Hematopoietic multipotent progenitor cell treated with erythropoietin and hydrocortisone succinate and interleukin-3 and kit ligand, for 4 days (in vitro differentiated cells): ENCODE measurements at regions not wholly inside any gene's neighbourhood (a gene's known extent, or its start where the extent isn't known, plus 50 kb on each side); places are given as distances from the start of the nearest gene placed in this dataset.
A peak's percentile ranks its signal among the peaks of the same experiment; 100 is the strongest.
"Not testable (repeated sequence)": the region's sequence is repeated elsewhere in the genome, so short reads cannot be mapped to it uniquely, and the experiment has no call there.

Experiments
- DNase-seq: peaks from one replicate; pipeline ENCODE4 v3.0.0-alpha.2; 2015

DNA sequence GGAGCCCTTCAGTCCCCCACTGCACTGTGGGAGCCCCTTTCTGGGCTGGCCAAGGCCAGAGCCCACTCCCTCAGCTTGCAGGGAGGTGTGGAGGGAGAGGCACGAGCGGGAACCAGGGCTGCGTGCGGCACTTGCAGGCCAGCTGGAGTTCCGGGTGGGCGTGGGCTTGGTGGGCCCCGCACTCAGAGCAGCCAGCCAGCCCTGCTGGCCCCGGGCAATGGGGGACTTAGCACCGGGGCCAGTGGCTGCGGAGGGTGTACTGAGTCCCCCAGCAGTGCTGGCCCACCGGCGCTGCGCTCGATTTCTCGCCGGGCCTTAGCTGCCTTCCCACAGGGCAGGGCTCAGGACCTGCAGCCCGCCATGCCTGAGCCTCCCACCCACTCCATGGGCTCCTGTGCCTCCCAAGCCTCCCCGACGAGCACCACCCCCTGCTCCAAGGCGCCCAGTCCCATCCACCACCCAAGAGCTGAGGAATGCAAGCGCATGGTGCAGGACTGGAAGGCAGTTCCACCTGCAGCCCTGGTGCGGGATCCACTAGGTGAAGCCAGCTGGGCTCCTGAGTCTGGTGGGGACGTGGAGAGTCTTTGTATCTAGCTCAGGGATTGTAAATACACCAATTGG lies 776.2 kb downstream of the KCTD8 start:
- not testable (repeated sequence) for DNase-seq

DNA sequence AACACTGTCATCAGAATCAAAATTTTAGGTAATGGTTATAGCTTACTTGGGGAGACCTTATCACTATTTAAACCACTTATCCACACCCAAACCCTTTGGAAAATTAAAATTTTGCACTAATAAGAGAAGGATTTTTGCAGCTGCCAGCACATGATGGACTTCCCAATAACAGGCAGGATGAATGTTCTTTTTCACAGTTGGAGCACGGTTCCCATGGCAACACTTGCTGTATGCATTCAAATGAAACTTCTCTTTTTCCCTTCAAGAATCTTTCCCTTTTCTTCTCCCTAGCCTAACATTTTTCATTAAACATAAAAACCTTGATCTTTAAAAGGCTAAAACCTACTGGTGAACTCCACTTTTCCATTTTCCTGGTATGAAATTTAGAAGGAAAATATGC lies 768.2 kb downstream of the KCTD8 start:
- no peak for DNase-seq

DNA sequence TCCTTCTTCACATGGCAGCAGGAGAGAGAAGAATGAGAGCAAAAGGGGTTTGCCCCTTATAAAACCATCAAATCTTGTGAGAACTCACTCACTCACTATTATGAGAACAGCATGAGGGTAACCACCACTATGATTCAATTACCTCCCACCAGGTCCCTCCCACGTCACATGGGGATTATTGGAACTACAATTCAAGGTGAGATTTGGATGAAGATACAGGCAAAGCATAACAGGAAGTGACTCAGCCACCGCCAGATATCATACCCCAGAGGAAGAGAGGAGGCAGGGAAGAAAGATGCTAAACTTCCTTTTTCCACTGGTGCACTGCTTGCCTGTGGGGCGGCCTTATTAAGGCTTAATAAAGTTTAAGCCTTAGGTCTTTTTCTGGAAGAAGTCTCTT lies 766.1 kb downstream of the KCTD8 start:
- DNase-seq: no peak

DNA sequence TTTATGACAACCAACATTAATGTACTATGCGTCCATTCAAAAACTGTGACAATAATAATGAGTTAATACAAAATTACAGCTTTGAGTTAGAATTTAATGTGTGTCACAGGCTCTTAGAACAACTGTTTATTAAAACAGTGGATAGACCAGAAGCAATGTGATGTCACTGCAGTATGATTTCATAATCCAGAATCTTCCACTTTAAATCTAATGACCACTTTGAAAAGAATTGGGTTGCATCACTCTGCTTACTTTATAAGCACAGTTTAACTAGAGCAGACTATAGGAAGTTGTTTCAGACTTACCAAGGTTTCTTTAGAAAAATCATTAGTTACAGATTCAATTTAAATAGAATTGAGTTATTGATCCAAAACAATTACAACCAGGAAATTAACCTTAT lies 758.5 kb downstream of the KCTD8 start:
- no peak for DNase-seq

DNA sequence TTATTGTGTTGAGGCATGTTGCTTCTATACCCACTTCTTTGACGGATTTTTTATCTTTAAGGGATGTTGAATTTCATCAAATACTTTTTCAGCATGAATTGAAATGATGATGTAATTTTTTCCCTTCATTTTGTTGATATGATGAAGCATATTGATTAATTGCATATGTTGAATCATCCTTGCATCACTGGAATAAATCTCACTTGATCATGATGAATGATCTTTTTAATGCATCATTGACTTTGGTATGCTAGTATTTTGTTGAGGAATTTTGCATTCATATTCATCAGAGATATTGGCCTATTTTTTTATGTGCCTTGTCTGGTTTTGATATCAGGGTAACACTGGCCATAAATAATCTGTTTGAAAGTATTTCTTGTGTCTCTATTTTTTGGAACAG lies 754.7 kb downstream of the KCTD8 start:
- DNase-seq: no peak

DNA sequence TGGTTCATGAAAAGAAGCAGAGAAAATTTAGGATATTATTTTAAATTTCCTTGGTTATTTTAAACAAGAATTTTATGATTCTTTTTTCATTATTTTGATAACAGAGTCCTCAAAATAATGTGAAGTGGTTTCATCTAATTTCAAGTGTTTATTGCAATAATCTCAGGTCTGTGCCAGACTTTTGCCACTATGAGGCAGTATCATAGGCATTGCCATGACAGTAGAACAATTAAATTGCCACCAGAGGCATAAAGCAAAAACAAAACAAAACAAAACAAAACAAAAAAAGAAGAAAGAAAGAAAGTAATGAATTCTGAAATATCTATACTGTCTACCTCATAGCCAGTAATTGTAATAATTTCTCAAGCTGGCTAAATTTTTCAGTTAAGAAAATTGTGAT lies 739.2 kb downstream of the KCTD8 start:
- DNase-seq: no peak

DNA sequence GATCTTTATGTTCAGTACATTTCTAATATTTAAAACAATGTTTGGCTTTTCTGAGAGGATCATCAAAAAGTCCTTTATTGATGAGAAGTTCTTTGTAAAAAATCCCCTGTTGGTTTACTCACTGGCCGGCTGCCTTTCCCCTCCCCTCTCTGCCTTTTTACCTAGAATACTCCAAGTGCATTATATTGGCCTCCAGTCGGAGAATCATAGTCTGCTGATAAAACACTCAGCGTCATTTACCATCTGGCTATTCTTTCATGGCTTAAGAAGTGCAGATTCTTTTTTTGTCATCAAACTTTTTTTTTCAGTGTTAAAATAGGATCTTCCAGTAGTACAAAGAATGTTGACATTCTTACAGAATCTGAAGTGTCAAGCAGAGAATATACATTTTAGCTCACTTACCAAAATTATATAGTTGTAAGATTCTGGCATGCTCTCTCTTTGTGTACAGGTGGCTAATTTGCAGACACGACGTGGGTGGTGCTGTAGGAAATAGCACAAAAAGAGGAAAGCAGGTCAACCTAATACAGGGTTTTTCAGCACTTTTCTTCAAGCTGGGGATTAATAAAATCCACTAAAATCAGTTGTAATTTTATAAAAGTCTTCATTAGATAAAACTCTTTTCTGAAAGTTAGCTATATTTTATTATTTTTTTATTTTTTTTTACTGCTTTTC lies 731.8 kb downstream of the KCTD8 start:
- no peak for DNase-seq

DNA sequence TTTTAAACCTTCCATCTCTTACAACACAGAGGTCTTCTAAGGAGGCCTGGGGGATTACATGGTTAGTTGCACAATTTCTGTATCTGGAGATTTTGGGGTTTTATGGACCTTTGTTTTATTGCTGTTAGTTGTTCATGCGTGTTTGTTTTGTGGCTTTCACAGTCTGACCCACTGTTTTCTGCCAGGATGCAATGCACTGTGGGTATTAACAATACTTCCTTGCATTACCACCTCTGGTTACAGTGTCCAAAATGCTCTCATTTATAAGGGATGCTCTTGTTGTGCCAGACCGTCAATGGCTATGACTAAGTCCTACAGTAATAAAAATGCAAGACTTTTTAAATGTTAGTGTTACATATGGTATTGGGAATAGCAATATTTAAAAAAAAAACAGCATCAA lies 730.2 kb downstream of the KCTD8 start:
- no peak for DNase-seq

DNA sequence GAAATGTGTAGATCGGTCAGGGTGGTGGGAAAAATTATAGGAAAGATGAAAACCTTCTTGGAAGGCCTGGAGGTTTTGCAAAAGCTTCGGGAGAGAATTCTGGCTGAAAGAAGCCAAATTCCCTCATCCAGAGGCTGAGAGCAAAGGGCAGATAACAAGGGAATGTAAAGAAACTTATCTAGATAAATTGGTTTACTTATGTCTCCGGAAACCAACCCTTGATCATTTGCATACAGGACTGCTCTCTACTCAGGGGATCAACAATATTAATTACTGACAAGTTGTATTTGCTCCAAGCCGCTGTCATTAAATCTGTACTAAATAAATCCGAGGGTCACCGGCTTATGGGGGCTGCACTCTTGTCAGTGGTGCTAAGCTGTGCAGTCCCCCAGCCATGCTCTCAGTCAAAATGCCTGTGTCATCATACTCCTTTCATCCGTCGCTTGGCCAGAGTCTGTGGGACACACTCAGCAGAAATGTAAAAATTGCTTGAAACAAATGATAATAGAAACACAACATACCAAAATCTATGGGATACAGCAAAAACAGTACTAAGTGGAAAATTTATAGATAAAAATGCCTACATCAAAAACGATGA lies 715.7 kb downstream of the KCTD8 start:
- no peak for DNase-seq

DNA sequence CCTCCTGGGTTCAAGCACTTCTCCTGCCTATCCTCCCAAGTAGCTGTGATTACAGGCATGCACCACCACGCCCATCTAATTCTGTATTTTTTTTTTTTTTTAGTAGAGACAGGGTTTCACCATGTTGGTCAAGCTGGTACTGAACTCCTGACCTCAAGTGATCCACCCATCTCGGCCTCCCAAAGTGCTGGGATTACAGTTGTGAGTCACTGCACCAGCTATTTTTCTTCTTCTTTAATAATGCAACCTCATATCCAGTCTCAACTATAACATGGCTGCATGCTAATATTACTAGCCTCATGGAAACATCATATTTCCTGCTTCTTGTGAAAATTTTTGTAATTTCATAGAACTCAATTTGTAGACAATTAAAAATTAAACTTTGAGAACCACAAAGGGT lies 706.5 kb downstream of the KCTD8 start:
- no peak for DNase-seq

DNA sequence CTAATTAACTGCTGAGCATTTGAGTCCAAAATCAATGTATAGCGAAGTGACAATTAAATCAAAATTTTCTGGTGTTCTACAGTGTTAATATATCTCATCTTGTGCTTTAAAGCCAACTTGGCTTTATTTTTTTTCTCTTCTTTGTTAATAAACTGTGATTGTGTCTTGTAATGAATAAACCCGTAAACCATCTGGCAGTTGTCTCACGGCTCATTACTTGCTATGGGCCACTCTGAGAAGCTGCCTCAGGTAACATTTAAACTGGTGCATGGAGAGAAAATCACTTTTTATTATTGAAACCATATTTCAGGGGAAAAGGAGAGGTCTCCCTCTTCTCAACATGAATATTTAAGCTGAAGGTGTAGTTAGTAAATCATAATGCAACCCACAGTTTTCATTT lies 694.0 kb downstream of the KCTD8 start:
- no peak for DNase-seq

DNA sequence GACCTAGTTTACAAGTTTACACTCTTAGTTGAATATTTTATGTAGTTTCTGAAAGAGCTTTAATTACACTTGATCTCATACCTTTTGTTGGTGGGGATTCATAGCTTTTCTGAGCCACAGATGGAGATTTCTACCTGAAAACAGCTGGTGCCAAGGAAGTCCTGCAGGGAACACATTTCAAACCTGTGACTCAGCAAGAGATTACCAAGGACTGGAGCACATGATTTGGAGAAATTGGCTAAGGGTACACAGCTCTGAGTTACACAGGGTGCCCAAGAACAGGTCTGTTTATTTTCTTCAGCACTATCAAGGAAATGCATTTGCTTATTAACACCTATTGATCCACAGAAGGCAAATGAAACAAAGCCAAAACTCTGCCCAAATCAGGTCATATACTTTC lies 691.5 kb downstream of the KCTD8 start:
- DNase-seq: no peak

DNA sequence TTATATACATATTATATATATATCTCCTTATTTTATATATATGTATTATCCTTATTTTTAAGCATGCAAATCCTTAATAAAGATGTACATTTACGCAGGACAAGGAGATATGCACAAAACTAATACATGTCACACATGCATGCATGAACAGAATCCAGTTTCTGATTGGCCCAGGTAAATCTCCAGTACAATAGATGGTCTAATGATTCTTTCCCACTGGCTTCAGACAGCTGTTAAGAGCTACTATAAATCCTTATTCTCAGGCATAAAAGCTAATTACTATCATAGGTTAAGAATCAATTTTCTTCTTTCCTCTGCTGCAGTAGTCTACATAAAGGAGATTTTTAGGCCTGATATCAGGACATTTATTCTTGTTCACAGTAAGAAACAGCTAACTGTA lies 689.8 kb downstream of the KCTD8 start:
- no peak for DNase-seq

DNA sequence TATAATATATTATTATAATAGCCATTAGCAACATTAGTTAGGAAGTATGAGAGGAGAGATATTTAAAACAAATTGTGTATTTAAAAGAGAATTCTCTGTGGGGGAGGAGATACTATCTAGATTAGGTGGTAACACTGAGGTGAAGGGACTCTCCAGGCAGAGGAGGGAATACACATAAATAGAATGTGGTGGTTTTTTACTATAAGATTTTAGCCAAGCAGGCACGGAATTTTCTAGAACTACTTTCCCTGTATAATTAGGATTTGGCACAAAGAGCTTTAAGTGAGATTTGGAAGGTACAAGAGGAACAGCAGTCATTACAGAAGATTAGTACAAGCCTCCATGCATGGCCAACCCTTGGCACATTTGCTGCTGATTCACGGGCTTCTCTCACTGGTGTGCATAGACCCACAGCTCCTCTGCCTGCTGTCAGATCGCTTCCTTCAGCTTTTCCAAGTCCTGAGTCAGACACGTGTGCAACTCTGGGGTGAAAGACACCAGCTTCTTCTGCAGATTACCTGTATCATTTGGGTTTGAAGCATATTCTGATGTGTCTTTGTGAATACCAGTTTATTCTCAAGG lies 685.5 kb downstream of the KCTD8 start:
- DNase-seq: no peak

DNA sequence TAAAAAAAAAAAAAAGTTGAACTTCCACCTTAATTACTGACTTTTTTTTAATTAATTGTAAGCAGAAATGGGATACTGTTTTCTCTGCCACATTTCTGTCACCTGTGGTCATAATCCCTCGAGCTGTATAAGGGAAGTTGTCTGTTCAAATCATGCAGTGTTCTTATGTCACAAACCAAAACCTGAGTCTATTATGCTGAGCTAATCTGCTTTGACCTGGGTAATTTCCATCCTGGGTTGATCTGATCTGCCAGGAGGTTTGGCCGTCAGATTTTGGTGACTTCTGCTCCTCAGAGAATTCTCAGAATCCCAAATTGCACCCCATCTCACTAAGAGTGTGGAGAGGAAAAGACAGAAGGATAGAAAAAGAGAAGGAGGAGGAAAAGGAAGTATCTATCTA lies 683.1 kb downstream of the KCTD8 start:
- DNase-seq: no peak

DNA sequence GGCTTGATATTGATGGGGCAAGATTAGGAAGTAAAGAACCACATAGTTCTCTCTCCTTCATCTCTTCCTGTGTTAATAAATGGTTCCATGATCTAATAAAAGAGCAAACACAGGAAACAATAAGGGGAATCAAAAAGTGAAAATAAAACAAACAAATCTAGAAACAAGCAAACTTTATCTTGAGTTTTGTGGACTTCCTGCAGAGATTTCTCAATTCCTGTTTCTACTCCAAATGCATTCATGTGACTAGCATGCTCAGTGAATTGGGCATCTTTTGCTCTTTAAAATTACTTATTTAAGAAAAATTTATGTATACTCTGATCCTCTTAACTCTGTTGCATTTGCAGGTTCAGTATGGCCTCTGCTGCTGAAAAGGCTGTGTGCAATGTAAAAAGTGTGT lies 682.0 kb downstream of the KCTD8 start:
- no peak for DNase-seq

DNA sequence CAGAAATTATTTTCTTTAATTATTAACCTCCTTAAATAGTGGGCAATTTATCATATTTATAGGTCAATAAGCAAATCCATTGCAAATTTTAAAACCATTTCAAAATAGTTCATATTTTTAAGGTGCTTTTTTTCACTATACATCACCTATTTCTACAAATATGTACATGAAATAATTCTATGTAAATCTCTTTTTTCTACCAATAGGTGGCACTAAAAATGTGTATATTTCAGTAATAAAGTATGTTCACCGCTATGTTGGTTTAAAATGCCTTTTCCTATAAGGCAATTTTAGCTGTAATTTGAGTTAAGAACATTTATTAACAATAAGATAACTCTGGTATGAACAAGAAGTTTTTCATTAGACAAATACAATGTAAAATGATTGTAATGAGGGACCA lies 672.2 kb downstream of the KCTD8 start:
- DNase-seq: peak; percentile 42

DNA sequence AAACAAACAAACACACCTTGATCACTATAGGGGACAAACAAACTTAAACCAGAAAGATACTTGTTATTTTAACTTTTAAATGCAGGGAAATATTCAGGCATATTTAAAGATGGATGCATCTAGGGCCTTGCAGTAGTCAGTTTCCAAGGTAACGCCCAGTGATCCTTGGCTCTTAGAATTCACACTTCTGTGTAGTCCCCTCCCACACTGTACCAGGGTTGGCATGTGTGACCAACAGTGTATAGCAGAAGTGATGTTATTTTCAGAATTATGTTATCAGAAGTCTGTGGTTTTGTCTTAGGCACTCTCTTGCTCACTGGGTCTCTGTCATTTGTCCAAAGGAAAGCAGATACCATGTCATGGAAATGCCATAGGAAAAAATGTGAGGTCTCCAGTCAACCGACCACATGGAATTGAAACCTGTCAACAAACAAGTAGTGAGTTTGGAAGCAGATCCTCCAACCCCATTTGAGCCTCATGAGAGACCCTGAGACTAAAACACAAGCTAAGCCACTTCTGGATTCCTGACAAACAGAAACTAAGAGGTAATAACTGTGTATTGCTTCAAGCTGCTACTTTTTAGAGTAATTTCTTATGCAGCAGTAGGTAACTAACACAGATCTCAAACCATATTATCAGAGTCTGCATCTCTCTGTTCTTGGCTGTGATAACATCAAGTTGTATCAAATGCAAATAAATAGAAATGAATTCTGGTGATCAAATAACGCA lies 670.3 kb downstream of the KCTD8 start:
- DNase-seq: peak; percentile 1

DNA sequence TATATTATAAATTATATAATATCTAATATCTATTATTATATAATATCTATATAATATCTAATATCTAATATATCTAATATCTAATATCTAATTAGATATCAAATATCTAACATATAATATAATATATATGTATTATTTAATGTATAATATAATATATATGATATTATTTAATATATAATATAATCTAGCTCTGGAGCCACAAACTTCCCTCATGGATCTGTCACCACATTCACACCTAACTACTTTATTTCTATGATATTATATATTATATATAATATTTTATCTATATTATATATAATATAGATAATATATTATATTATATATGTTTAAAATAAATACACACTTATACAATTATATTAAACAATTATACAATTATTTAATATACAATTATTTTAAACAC lies 667.5 kb downstream of the KCTD8 start:
- no peak for DNase-seq

DNA sequence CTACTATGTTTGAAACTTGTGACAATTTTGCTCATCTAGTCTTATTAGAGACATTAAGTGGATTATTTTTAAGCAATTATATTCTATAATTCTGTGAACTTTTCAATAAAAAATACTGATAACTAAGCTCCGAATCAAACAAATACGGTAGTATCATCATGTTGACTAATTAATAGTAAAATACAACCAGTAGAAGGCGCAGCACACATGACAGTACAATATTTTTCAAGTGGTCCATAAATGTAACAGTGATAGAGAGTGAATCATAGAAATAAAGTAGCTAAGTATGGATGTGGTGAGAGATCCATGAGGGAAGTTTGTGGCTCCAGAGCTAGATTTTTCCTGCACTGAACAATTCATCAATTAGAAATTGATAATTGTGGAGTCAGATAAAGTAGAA lies 666.2 kb downstream of the KCTD8 start:
- no peak for DNase-seq

DNA sequence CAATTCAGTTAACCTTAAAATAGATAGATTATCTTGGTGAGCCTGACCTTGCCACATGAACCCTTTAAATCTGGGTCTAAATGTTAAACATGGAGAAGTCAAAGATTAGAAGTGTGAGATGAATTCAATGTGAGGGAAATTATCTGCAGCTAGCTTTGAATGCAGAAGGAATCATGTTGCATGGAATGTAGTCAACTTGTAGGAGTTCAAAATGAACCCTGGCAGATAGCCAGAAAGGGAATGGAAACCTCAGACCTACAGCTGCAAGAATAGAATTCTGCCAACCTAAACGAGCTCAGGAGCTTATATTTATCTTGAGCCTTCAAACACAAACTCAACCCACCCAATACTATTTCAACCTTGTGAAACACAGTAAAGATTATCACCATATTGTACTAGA lies 632.5 kb downstream of the KCTD8 start:
- no peak for DNase-seq

DNA sequence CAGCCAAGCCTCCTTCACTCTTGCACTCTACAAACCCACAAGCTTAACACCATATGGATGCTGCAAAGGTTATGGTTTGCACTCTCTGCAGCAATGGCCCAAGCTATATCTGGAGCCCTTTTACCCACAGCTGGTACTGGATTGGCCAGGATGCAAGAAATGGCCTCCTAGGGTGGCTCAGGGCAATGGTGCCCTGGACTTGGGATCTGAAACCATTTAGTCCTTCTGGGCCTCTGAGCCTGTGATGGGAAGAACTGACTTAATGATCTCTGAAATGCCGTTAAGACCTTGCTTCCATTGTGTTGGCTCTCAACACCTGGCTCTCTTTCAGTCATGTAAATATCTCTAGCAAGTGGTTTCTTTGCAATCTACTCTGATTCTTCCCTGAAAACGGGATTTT lies 626.0 kb downstream of the KCTD8 start:
- DNase-seq: no peak

DNA sequence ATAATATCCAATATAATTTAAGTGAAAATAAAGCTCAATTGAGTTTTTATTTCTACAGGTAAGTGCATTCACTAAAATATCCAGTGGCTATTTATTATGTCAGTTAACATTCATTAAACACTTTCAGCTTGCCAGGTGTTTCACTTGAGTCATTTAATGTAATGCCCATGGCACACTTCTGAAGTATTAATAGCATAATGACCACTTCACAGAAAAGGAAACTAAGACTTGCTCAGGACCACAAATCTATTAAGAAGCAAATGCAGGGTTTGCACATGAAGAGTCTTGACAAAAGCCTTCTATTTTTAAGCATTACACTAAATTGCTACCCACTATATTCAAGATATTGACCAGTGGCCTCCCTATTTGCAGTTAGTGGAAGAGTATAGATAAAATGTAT lies 612.7 kb downstream of the KCTD8 start:
- no peak for DNase-seq

DNA sequence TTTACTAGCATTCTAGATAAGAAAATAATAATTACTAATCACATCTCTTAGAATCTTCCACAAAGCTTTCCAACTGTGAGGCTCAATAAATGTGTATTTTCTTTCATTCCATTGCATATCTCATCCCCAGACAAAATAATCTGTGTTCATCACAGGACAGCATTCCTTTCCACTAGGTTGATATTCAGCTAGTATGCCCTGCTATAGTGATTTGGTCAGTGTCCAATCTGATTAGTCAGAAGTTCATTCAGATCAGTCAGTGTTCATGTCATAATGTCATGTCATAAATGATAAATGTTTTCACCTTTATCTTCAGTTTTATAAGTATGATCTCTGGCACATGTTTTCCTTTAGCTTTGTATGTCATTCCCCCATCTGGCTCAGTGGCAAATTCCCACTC lies 611.4 kb downstream of the KCTD8 start:
- DNase-seq: no peak
